Lung microvascular endothelial cell (primary cell): ENCODE measurements at regions not wholly inside any gene's neighbourhood (a gene's known extent, or its start where the extent isn't known, plus 50 kb on each side); places are given as distances from the start of the nearest gene placed in this dataset.

Experiments used
- DNase-seq, 2 donors: peaks; one replicate each; pipeline versions ENCODE4 v3.0.0 to v3.0.0-alpha.2; 2010; ENCODE audit warnings: low read depth in 2 of 2

DNA sequence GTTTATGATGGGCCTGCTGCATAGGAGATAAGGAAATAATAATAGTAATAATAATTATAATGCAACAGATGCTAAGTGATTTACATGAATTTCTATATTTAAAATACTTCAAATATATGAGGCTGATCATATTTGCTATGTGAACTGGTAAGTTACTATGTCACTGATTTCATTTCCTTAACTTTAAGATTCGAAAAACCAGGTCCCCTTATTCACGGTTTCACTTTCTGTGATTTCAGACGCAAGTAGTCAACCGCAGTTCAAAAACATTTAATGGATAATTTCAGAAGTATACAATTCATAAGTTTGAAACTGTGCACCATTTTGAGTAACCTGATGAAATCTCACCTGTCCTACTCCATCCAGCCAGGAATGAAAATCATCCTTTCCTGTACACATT is 1697.1 kb upstream of the LRRTM1 start:
- DNase-seq = no peak

DNA sequence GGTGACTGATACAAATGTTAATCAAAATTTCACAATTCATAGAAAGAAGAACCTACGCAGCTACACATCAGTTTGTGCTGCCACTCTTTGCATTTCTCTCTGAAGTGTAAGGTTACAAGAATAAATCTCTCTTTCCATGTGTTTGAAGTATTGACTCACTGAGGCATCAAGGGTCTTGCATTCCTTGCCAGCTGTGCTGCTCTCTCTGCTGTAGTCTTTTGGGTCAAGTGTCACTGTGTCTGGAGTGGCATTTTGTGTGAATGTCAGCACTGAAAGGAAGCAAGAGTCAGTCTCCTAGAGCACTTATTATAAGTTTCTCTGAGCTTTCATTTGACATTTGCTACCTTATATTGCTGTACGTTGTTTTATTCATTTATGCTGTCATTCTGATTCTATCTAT is 1696.1 kb upstream of the LRRTM1 start:
- DNase-seq = no peak

DNA sequence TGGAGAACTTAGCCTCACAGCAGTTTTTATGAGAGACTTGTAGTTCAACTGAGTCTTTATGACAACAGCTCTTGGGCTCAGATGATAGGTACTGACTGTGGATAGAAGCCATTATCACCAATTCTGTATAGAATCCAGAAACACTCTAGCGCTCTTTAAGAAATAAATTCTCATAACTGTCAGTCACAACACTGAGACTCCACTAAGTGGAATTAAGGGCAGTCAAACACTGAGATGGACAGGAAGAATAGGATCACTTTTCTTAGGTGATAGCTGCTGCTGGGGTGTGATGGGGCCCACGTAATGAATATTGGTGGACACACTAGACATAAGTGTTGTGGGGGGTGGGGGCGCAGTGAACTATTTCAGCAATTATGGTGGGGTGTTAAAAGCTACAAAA is 1691.8 kb upstream of the LRRTM1 start:
- no peak for DNase-seq

DNA sequence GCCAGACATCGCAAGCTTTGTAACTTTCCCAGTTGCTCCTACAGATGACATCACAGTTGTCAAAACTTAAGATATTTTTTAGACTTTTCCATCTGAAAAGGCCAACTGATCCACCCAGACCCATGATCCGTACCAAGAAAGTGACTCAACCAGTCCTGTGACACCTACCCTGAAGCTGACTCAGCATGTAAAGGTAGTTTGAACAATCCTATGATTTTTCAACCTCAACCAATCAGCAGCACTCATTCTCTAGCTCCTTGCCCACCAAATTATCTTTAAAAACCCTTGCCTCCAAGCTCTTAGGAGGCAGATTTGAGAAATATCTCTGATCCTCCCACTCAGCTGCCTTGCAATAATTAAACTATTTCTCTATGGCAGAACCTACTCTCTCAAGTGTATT is 1686.7 kb upstream of the LRRTM1 start:
- no peak for DNase-seq

DNA sequence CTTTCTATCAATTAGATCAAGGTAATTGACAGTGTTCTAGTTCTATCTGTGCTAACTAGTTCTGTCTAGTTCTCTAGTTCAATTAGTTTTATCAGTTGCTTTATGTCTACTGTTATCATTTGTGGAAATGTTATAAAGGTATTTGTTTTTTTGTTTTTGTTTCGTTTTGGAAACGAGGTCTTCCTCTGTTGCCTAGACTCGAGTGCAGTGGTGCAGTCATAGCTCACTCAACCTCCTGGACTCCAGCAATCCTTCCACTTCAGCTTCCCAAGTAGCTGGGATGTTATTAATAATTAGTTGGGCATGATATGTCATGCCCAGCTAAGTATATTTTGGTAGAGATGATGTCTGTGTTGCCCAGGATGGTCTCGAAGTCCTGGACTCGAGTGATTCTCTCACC is 1682.8 kb upstream of the LRRTM1 start:
- DNase-seq = no peak

DNA sequence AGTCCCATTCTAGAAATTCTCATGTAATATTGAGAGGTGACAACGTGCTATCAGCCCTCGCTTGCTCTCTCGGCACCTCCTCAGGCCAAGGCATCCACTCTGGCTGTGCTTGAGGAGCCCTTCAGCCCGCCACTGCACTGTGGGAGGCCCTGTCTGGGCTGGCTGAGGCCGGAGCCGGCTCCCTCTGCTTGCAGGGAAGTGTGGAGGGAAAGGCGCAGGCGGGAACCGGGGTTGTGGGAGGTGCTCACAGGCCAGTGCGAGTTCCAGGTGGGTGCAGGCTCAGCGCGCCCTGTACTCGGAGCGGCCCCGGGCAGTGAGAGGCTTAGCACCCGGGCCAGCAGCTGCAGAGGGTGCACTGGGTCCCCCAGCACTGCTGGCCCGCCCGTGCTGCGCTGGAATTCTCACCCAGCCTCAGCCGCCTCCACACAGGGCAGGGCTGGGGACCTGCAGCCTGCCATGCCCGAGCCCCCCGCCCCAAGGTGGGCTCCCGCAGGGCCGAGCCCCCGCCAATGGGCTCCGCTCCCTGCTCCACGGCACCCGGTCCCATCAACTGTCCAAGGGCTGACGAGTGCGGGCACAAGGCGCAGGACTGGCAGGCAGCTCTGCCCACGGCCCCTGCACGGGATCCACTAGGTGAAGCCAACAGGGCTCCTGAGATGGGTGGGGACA is 1680.6 kb upstream of the LRRTM1 start:
- DNase-seq = no peak

DNA sequence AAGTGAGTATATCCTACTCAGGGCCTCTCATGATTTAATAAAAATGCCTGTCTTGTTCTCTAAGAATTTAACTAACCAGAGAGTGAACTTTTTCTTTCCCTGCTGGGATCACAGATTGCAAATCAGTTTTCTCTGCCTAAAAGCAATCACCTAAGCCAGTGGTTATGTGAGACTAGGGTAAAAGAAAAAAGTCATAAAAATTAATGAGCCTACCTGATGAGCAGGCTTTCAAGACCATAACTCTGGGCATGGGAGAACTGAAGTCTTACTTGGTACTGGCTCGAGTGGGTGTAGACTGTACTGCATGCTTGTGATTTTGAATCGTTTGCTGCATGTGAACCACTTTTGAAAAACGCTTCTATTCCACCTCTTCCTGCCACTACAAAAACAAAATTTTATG is 1677.0 kb upstream of the LRRTM1 start:
- DNase-seq = no peak

DNA sequence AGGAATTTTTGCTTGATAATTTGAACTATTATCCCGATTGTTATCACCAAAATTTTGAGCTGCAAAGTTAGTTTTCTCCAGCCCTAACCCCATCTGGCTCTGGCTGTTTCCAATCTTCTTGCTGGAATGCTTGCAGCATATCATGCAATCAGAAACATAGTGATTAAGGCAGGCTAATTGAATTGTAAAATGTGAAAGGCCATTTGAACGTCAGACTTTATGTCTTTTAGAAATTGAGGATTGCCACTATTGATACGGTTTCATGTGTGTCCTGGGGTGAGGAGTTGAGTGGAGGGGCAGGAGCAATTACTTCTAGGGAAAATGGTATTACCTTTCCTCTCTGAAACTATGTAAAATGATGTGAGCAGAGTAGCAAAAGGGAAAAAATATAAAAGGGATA is 1674.5 kb upstream of the LRRTM1 start:
- no peak for DNase-seq

DNA sequence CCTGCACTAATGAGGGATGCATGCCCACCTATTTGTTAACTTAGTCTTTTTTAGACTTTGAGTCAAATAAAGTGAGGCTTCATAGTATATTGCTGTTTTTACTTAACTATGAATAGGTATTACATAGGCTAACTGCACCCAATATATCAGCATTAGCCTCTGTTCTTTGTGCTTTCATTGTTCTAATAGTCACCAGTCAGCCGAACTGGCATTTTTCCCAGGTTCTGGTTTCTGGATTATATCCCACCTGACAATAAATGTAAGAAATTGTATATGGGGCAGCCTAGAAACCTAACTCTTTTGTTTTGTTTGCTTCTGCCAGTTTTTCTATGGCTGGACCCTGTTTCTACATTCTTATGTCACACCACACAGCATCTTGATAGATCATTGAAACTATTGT is 1672.4 kb upstream of the LRRTM1 start:
- no peak for DNase-seq

DNA sequence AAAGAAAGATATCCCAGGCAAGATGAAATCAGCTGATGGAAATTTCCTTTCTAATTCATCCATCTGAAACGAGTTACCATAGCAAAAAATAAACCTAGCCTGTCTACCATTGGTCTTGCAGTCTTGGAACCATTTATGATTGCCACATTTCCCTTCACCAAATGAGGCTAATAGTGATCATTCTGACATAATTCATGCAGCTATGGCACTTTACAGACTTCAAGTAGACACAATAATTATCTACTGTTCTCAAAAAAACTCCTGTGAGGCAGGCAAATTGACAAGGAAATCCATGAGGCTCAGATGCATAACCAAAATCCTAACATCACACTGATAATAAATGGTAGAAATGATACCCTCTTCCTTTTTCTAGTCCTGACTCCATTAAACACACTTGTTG is 1669.7 kb upstream of the LRRTM1 start:
- no peak for DNase-seq

DNA sequence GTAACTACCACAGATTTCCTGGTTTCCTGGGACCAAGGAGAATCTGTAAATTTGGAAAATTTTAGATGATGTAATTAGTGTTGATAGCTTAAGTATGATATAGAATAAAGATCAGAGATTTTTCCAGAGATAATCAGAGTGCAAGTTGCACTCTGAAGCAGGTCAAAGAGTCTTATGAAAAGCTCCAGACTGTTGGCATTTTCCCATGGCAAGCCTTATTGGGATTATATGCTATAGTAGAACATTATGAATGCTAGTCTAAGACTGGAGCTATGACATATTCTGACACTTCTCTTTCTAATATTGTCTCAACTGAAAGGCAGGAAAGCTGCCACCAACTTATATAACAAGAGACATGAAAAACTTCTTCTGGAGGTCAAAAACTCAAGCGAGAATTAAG is 1638.3 kb upstream of the LRRTM1 start:
- DNase-seq = no peak

DNA sequence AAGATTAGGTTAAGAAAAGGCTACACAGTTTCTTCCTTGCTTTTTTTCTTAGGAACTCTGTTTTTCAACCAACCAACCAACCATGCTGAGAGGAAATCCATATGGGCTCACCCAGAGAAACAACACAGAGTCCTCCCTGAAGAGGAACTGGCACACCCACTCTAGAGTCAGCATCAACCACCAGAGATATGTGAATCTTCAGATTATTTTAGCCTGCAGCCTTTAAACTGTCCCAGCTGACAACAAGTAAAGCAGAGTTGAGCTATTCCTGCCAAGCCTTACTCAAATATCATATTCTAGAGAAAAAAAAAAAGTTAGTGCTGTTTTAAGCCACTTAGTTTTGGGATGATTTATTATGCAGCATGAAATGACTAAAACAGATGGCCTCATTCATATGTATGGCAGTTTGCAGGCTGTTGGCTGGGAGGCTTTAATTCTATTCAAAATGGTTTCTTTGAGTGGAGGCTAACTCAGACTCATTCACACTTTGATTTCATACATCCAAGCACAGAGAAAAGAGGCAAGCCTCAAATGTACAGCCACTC is 1637.7 kb upstream of the LRRTM1 start:
- no peak for DNase-seq

DNA sequence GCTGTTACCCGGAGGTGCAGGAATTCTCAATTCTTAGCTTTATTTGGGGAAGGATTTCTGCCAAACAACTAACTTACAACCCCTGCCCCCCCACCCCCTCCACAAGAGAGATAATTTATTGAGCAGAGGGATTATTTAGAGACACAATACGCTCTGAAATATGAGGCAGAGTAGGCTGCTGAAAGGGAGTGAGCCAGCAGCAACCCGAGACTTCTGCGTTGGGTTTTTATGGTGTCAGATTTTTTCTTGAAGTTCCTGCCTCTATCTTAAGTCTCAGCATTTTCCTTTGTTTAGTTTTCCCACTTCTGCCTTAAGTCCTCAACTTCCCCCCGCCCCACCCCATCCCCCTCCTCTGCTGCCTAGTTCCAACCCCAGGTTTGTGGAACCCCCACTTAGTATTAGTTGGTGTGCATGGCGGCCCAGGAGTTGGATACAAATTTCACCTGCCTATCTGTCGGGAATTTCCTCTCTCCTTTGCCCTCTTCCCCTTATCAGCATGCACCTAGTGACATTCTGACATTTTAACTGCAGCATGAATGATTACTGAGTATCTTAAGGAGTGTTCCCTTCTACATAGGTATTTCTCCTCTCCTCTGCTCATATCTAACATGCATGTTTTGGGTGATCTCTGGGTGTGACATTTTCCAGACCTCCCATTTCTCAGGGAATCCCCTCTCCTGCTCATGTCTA is 1635.9 kb upstream of the LRRTM1 start:
- no peak for DNase-seq

DNA sequence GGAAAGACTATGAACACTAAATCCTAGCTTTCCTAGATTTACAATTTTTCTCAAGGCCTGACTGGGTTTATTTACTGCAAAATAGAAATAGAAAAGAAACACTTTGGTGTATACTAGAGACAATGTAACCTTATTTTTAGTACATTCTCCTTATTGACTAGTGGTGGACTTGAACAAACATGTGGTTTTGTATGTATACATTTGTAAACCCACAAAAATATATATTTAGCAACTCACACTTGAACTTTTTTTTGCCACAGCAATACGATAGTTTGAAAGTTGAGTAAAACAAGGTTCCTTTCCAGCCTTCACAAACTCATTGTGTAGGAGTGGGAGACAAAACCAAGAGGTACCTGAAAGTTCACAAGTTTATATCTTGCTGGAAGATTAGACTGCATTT is 1633.4 kb upstream of the LRRTM1 start:
- no peak for DNase-seq

DNA sequence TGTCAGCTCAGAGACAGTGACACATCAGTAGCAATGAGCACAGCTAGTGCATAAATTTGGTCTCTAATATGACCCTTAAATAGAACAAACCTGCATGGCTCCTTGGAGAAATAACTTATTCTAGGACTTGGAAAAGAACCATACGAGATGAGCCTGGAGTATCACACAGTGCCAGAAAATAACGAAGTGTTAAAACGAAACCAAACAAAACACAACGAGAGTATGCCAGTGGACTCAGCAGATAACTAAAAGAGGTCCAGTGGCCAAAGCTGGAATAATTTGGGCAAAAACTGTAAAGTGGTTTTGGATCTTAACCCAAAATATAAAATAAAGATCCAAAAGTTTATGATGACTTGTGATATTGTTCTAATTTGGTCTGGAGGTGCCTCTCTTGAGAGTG is 1599.0 kb upstream of the LRRTM1 start:
- no peak for DNase-seq

DNA sequence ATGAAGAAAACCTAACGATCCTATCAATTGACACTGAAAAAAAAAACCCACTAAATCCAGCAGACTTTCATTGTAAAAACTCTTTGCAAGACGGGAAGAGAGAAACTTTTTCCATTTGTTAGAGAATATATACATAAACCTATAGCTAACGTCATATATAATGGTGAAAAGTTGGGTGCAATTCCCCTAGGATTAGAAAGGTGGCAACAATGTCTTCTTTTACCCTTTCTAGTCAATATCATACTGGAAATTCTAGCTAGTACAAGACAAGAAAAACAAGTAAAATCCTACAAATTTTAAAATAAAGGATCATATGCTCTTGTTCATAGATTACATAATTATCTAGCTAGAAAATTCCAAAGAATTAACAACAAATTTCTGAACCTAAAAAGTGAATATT is 1596.5 kb upstream of the LRRTM1 start:
- DNase-seq = peak in 1 of 2 donors; percentile 0

DNA sequence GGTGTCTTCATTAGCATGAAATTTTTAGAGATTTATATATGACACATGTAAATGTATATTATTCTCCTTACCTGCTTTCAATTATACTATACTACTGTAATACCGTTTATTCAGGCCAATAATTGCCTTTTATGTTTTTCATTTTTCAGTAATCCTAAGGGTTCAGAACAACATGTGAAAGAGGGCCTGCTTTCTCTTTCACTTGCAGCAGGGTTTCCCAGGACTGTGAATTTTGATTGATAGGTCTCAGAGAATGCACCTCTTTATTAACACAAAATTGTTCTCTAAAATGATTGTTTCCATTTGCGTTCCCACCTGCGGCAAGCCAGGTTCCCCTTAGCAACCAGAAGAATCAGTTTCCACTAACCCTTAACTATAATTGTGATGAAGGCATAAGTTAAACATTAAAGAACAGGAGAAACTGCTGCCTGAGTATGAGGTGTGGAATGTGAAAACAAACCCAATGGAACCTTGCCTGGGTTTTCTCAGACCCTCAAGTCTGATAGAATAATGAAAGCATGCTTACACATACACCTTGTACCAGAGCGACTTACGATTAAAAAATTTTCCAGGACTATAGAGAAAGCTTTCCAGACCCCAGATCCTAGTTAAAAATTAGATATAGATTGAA is 1591.2 kb upstream of the LRRTM1 start:
- DNase-seq = no peak

DNA sequence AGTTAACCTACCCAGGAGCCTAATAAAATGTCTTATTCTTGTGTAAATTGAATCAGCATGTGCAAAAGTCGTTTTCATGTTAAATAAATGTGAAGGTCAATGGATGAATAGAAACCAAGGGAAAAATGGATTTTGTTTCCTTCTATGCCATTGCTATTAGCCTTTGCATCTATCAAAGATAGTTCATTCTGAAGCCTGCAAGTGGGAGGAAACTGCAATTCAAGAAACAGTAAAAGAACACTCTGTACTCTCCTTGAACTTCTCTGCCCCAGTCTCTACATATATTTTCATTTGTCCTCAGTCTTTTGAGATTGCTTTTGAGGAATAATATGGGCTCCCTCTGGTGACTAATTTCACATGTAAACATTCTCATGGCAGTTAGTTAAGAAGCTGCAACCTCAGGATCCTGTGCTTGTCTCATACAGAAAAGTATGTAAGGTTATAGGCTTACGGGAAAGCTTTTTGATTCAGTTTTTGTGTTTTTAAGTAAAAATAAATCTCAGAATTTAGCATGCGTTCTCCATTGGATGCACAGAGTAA is 1590.0 kb upstream of the LRRTM1 start:
- no peak for DNase-seq

DNA sequence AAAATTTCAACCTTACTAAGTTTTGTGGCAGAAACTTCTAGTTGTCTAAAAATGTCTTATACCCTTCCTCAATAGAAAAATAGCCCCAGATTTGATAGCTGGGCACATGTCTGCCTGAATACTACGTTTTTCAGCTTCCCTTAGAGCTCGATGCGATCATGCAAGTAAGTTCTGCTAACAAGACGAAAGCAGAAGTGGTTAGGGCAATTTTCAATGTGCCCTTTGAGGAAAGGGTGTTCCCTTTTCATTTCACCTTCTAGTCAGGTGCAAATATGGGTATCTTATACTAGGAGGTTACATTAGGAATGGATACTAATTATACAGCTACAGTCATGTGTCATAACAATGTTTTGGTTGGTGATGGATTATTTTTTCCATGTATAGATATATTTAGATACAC is 1572.1 kb upstream of the LRRTM1 start:
- no peak for DNase-seq

DNA sequence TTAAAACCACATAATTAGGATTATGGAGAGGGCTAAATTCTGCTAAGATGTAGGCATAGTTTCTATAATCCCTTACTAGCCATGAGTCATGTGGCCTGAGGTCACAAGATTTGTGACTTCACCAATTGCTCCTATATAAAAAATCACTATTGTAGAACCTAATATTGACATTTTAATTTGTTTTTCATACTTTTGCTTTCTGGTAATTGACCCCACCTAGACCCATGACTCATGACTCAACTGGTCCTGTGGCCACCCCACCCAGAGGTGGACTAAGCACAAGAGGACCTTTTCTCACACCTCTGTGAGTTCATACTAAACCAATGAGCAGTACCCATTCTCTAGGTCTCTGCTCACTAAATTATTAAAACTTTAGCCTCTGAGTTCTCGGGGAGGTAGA is 1567.5 kb upstream of the LRRTM1 start:
- no peak for DNase-seq

DNA sequence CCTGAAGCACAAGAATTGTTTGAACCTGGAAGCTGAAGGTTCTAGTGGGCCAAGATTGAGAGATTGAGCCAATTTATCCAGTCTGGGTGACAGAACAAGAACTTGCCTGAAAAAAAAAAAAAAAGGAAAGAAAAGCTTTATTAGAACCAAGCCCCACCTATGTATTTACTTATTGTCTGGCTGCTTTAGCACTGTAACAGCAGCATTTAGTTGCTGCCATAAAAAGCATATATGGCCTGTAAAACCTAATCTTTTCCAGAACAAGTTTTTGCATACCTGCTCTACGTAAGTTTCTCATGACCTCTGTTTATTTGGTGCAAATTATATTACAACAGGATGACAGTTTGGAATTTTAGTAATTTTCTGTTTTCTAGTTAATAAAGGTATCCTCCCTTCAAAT is 1565.6 kb upstream of the LRRTM1 start:
- no peak for DNase-seq

DNA sequence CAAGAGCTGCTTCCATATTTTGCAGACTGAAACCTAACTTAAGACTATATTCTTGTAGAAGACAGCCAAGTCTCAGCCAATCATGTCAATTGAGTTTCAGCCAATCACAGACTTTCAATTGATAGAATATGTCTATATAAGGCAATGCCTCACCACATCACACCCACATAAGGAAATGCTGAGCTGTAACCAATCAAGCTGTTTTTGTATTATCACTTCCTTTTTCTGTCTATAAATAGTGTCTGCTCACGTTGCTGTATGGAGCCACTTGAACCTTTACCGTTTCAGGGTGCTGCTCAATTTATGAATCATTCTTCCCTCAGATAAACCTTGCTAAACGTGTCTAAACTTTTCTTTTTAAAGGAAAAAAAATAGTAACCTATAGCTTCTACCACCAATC is 1554.4 kb upstream of the LRRTM1 start:
- no peak for DNase-seq

DNA sequence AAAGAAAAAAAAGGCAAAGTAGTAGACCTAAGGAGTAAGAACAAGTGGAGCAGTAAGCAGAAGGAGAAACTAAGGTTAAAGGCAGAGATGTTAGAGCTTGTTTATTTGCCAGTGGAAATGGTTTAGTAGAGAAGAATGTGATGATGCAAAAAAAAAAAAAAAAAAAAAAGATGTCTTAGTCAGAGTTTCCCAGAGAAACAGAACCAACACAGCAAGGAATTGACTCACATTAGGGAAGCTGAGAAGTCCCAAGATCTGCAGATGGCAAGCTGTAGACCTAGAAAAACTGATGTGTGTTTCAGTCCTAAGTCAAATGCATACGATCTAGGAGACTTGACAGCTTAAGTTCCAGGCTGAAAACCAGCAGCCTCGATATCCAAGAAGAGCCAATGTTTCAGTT is 1548.8 kb upstream of the LRRTM1 start:
- no peak for DNase-seq
